Lower leg skin (tissue), 4 donors: ENCODE measurements at regions not wholly inside any gene's neighbourhood (a gene's known extent, or its start where the extent isn't known, plus 50 kb on each side); places are given as distances from the start of the nearest gene placed in this dataset.

Experiments
- DNase-seq, 2 donors: peaks; one replicate each; pipeline ENCODE4 v3.0.0-alpha.2; 2019; ENCODE audit warnings: low spot score in 2 of 2
- H3K4me3 ChIP-seq: fragments of 200-600 bp; sonication (generic); 2 replicates; pipeline ENCODE4 v1.5.1; 2017; ENCODE audit warnings: mild to moderate bottlenecking, low read depth; ENCODE audit not compliant: poor library complexity, severe bottlenecking
- POLR2A ChIP-seq, 2 donors: fragments of 450-650 bp; IDR thresholded peaks; one replicate each; pipeline ENCODE4 v1.6.1; 2016 to 2017; ENCODE audit warnings: antibody characterized with exemption in 2 of 2, mild to moderate bottlenecking in 1 of 2, moderate library complexity in 1 of 2
- WGBS, 2 donors: methylation state at CpG; one replicate each; pipeline ENCODE4 v1.1.5; 2018; 5-methylcytosine and 5-hydroxymethylcytosine counted together
- intact Hi-C: fragments of 100-400 bp; cut with DNase I; formaldehyde crosslinking; loops from one replicate; pipeline ENCODE4 v1.15.0; 2023; ENCODE audit warnings: low total_unique reads
- TF ChIP-seq, protein P1 (sequence below), 3 donors: fragments of 450-650 bp; IDR thresholded peaks; one replicate each; pipeline ENCODE4 v1.5.1; 2016; ENCODE audit warnings: antibody characterized with exemption in 3 of 3, mild to moderate bottlenecking in 3 of 3, moderate library complexity in 2 of 3

- no peak overlapping the region for H3K4me3 ChIP-seq
- TF ChIP-seq, protein P1, sequence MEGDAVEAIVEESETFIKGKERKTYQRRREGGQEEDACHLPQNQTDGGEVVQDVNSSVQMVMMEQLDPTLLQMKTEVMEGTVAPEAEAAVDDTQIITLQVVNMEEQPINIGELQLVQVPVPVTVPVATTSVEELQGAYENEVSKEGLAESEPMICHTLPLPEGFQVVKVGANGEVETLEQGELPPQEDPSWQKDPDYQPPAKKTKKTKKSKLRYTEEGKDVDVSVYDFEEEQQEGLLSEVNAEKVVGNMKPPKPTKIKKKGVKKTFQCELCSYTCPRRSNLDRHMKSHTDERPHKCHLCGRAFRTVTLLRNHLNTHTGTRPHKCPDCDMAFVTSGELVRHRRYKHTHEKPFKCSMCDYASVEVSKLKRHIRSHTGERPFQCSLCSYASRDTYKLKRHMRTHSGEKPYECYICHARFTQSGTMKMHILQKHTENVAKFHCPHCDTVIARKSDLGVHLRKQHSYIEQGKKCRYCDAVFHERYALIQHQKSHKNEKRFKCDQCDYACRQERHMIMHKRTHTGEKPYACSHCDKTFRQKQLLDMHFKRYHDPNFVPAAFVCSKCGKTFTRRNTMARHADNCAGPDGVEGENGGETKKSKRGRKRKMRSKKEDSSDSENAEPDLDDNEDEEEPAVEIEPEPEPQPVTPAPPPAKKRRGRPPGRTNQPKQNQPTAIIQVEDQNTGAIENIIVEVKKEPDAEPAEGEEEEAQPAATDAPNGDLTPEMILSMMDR (IDR thresholded peaks at IDR 0.05) = no peak
- no peak for TF ChIP-seq POLR2A (IDR thresholded peaks at IDR 0.05)
- 74 to 82% methylated on average over 6 of the region's 6 CpGs for WGBS, 2 donors
- intact Hi-C loops = no loop called here
- DNase-seq = no peak
Observed at GRCh38 chr11:119803139-119803538, 74.1 kb upstream of the NECTIN1 start.

DNA sequence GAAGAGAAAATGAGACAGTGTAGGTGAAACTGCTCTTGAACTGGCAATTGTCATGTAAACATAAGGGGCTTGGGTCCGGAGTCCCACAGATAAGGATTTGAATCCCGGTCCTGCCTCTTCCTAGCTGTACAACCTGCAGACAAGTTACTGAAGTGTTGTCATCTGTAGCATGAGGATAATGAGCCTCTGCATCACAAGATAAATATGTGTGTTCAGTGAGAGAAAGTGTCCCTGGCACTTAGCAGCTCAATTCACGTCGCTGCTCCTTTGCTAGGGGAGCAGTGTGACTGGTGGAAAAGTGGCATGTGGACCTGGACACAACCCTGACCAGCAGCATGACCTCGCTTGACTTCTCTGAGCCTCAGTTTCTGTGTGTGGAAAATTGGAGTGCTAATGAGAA is 73.7 kb upstream of the NECTIN1 start:
- no peak for DNase-seq
- WGBS, 2 donors = 88 to 96% methylated on average over 5 of the region's 5 CpGs
- TF ChIP-seq, protein P1 (IDR thresholded peaks at IDR 0.05) = no peak
- TF ChIP-seq POLR2A (IDR thresholded peaks at IDR 0.05) = no peak
- H3K4me3 ChIP-seq = no peak overlapping the region
- intact Hi-C loops = no loop called here

DNA sequence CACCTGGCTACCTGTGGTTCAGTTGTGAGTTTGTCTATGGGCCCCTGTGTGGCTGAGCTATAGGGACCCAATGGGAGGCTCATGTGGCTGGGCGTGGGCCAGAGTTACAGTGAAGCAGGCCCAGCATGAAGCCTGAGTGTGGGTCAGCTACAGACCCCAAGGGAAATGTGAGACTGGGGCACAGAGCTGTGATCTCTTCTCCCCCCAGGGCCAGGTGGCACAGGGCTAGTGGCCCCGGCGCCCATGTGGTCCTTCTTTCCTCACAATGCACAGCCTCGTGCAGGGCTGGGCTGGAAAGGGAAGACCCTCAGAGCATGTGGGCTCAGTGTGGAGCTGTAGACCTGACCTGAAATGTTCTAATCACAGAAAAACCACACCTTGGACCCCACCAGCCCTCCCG is 71.6 kb upstream of the NECTIN1 start:
- DNase-seq = no peak
- no peak overlapping the region for H3K4me3 ChIP-seq
- intact Hi-C loops = no loop called here
- 86 to 99% methylated on average over 5 of the region's 5 CpGs for WGBS, 2 donors
- TF ChIP-seq, protein P1 (IDR thresholded peaks at IDR 0.05) = no peak
- TF ChIP-seq POLR2A (IDR thresholded peaks at IDR 0.05) = no peak

DNA sequence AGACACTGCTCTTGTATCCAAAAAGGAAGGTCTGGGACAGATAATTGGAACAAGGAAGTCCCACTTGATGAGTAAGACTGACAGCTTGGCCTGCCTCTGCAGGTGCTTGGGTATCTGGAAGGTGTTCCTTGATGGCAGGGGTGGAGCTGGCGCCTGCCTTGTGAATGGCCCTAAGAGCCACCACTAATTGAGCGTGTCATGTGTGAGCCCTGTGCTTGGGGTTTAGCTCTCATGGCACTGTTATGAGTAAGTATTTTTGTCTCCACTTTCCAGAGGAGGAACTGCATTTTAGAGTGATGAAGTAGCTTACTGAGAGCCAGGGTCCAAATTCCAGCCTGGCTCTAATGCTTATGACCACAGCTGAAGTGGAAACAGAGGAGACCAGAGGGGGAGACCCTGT is 71.2 kb upstream of the NECTIN1 start:
- 72 to 75% methylated on average over 2 of the region's 2 CpGs for WGBS, 2 donors
- no peak overlapping the region for H3K4me3 ChIP-seq
- intact Hi-C loops = no loop called here
- DNase-seq = no peak
- TF ChIP-seq, protein P1 (IDR thresholded peaks at IDR 0.05) = no peak
- TF ChIP-seq POLR2A (IDR thresholded peaks at IDR 0.05) = no peak

DNA sequence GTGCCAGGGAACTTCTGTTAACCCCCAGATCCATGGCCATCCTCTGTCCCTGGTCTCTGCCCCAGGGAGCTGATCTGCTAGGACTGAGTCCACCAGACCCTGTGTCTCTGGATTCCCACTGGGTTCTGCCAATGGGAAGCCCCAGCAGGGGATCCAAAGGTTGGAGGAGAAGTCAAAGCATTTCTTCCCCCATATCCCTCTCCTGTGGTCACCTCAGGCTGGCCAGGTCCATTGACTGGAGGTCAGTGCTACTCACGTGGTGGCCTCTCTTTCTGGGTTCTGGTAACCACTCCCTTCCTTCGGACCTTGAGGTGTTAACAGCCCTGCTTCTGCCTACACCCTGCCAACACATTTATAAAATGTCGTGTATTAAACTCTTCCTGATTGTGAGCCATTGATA is 69.7 kb upstream of the NECTIN1 start:
- no peak for DNase-seq
- 87% methylated on average over 3 of the region's 3 CpGs for WGBS, 2 donors
- no peak overlapping the region for H3K4me3 ChIP-seq
- intact Hi-C loops = no loop called here
- TF ChIP-seq, protein P1 (IDR thresholded peaks at IDR 0.05) = no peak
- no peak for TF ChIP-seq POLR2A (IDR thresholded peaks at IDR 0.05)

GRCh38 chr11:119797736-119798135 is 68.7 kb upstream of the NECTIN1 start:
- H3K4me3 ChIP-seq = no peak overlapping the region
- DNase-seq = no peak
- WGBS, 2 donors = 87 to 90% methylated on average over 4 of the region's 4 CpGs
- TF ChIP-seq, protein P1 (IDR thresholded peaks at IDR 0.05) = no peak
- TF ChIP-seq POLR2A (IDR thresholded peaks at IDR 0.05) = no peak
- intact Hi-C loops = no loop called here
